AML-193 (cell line): ENCODE measurements at regions not wholly inside any gene's neighbourhood (a gene's known extent, or its start where the extent isn't known, plus 50 kb on each side); places are given as distances from the start of the nearest gene placed in this dataset.

Experiments used
- DNase-seq, 2 experiments: peaks; one replicate each; lab custom pipeline; 2025; lab: John Stamatoyannopoulos, UW

DNA sequence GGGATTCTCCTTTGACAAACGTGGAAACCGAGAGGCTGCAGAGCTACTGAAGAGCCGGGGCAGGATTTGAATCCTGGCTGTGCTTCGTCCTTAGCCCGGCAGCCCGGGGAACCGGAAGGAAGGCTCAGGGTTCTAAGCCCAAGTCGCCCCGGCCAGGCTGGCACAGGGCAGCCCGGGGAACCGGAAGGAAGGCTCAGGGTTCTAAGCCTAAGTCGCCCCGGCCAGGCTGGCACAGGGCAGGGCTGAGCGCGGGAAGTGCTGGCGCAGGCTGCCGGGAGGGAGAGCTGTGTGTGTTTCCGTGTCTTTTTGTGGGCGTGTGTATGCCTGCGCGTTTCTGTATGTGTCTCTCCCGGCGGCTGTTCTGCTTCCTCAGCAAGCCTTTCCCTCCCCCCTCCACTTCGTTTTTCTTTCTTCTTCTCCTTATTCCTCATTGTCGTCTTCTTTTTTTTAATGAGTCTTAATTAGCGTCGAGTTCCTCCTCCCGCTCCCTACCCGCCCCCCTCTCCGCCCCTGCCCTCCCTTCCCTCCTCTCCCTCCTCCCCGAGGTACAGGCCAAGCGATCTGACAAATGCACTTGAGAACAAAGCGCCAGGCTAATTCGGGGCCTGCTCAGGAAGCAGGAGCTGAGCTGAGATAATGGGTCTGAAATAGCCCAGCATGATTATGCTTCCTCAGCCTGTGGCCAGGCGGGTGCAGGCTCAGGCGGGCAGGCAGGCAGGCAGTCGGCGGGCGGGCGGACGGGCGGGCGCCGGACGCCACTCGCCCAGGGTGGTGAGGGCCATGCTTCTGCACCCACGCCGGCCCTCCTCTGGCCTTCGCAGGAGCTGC lies 65.9 kb downstream of the EFNB1 start:
- DNase-seq = peak; percentile 24 to 37

DNA sequence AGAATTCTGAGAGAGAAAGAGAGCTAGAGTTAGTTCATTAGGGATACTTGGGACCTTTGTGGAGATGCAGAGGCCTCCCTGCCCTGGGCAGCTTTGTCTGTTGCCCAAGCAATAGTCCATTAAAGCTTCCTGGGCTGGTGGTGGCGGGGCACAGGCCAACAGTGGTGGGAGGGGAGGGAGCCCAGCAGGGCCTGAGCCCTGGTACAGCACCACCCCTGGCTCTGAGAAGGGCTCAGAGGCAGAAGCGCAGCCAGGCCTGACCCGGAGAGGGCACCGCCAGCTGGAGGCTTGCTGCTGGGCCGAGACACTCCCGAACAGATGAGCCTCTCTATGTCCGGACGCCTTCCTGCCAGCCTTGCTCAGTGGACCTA lies 65.3 kb downstream of the EFNB1 start:
- no peak for DNase-seq

DNA sequence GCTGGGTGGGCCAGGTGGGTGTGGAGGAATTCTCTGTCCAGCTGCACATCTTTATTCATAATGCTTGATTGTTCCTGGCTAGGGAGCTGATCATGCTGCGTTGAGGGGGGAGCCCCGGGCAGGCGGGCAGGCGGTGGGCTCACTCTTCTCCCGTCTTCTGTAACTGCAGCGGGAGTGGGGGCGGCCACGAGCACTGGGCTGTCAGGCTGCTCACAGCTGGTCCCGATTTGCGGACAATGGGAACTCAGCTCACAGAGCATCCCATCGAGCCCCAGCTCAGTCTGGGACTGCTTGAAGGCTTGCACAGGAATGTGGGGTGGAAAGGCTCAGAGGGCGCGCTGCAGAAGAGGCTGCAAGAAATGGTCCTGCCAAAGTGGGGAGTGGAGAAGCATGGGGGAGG lies 63.8 kb downstream of the EFNB1 start:
- DNase-seq = no peak

DNA sequence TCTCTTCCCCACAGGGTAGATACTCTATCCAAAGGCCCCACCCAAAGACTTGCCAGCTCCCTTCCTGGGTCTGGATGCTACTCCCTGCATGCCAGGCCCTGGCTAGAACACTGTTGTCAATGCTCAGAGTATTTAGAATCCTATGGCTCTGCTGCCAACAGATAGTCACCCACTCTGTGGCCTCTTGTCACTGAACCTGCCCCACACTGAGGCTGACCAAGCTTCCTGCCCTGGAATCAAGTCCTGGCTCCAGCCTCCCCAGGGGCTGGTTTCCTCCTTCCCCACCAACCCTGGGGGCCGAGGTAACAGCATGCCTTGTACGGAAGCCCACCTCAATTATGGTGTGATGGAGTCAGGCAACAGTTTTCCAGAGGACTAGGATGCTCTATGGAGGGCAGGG lies 63.3 kb downstream of the EFNB1 start:
- no peak for DNase-seq
